HG03378 (cell line): ENCODE measurements at regions not wholly inside any gene's neighbourhood (a gene's known extent, or its start where the extent isn't known, plus 50 kb on each side); places are given as distances from the start of the nearest gene placed in this dataset.
A peak's percentile ranks its signal among the peaks of the same experiment; 100 is the strongest.

ENCODE experiments used
- ATAC-seq: cut with Tn5 transposase; IDR thresholded peaks from one replicate; pipeline ENCODE4 v1.9.1; 2021; ENCODE audit warnings: mild to moderate bottlenecking, moderate library complexity; ENCODE audit not compliant: unreplicated experiment

DNA sequence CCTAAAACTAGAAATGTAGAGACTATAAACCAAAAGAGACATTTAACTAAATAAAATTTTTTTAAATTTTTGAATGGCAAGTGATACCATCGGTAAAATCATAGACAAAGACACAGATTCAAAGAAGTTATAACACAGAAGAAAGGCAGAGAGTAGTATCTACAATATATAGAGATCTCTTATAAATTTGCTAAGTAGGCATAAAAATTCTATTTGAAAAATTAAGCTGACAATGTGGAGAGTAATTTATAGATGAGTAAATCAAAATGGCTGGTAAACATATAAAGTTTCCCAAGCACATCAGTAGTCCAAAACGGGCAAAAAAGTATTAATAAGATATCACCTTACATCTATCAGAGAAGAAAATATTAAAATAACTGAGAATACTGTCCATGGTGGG is 1061.0 kb downstream of the ADGRL2 start:
- ATAC-seq: no peak

DNA sequence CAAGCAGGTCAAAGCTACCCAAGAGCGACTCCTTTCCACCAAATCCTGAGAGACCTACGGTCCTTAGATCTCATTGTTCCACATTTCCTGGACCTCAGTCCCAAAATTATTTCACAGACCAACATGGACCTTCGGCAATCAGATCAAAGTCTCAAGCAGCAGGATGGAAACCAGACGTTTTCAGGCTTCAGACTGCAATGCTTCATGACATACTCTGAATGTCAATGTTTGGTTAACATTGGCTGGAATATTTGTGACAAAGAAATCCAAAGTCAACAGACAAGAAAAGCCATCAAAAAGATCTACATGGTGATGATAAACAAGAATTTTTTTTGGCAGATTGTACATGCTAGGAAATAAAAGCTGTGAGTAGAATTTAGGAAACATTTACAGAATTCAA is 1057.3 kb downstream of the ADGRL2 start:
- no peak for ATAC-seq

DNA sequence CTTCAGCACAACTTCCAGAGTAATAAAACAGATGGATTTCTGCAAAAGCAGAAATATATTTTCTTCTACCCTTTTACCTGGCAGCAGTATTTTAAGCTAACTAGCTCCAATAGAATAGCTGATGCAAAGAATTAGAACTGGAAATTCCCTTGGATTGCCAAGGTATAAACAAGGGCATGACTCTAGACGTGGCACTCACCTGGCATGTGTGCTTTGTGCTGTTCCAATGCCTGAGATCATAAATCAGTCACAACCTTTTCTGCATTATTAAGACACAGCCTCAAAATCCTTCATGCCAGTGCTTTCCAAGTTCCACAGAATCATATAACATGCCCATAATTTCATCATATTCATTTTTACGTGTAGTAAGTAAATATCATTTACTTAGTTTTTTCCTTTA is 1048.7 kb downstream of the ADGRL2 start:
- ATAC-seq: no peak

DNA sequence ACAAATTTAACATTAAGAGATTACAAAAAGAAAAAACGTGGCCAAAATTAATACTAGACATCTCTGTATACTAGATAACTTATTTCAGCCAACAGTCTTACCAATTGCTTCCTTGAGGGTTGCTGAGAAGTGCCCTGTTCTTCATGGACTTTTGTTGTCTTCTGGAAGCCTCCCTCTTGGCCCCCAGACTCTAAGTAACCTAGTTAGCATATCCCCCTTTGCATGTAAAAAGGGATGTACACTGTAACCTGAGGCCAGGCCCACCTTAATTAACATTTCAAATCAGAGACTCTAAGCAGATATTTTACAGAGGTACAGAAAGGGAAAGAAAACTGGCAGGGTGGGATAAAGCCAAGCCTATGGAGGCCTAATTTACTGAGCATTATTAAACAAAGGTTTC is 1047.3 kb downstream of the ADGRL2 start:
- ATAC-seq: no peak

DNA sequence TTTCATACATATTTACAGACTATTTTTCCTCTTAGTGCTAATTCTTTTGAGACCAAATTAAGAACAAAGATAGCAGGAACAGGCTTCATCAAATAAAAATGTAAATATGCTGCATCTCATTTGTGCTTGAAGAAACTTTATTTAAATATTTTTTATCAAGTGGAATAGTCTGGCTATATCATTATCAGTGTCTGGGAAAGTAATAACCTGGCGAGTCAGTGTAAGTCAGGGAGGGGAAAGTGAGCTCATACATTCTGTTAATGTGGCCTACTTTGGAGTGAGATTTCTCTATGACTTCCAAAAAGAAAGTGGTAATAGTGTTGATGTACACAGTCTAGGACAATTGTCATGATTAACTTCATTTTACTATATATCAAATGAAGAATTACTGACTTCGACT is 1045.1 kb downstream of the ADGRL2 start:
- no peak for ATAC-seq

DNA sequence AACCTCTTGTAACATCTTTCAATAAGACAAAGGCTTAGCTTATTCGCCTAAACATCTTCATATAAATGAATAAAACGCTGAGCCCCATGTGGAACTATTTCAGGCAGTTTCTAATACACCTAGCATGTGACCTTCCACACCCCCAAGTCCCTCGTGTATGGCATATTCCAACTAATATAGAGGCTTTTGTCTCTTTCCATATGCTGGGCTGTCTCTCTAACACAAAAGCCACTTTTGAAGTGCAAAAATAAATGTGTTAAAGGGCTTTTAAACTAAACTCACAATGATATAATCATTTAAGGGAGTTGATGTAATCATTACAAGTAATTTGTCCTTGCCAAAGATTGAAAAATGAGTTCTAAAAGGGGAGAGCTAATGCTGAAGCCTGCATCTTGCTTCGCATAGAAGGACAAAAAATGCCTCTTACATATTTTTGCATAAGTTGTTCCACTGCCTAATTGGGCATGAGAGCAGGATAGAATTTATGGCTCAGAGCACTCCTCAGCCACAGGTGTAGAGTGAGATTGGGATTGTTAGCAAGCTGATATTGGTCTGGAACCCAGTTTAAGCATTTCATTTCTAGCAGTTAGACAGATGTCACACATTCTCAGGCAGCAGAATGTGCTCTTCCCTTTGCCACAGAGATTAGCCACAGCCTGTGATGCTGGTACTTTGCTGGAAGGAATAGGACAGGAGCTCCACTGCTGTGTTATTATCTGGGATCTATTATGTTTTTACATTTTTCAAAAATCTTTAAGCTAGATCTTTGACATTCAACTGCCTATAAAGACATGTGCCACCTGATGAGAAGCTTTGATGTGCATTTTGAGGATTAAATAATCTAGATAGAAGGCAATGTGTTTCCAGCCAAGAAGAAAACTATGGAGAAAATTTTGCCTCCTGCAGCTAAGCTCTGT is 1044.4 kb downstream of the ADGRL2 start:
- ATAC-seq: no peak

DNA sequence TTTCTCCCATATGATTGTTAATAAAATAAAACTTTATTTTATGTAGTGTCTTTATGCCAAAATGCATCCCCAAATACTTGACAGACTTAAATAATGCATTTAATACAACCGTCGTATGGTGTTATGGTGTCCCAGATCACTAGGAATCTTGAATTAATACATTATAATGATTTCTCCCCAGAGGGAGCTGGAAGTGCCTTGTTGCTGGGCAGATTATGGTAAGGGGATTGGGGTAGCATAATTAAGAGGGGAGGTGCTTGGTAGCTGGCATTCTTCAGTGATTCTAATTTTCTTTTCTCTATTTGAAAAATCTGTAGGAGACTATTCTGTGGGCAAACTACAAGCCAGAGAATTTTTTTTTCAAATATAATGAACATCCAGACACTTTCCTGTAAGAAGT is 1043.7 kb downstream of the ADGRL2 start:
- ATAC-seq: no peak

DNA sequence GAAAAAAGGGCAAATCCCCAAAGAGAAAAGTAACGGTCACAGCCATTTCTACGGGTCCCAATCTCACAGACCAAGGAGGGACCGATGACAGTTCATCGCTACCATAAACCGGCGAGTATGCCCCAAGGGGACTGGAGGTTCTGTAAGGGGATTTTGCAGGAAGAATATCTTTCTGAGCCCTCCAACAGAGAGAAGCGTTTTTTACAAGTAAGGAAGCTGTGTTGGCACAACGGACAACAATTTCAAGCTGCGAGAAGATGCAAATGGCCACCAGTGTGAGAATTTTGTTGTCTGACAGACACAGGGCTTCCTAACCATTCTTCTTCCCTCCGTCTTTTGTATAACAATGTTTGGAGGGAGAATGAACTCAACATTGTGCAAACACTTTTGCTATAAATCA is 1043.1 kb downstream of the ADGRL2 start:
- no peak for ATAC-seq

DNA sequence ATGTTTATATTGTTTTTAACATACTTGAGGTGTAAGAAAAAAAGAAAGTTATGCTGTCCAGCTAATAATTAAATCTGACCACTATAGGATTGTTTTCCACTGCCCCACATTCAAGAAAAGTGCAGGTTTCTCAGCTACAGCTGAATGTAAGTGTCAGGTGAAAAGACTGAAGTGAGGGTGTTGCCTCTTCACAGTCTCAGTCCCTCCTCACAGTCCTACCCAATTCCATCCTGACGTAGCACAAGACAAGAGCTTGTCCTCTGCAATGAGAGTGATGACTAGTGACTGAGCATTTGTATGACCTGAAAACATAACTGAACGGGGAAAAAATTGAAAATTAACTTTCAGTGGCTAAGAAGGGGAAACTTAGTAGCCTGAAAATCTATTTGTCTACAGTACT is 1039.5 kb downstream of the ADGRL2 start:
- ATAC-seq: no peak

DNA sequence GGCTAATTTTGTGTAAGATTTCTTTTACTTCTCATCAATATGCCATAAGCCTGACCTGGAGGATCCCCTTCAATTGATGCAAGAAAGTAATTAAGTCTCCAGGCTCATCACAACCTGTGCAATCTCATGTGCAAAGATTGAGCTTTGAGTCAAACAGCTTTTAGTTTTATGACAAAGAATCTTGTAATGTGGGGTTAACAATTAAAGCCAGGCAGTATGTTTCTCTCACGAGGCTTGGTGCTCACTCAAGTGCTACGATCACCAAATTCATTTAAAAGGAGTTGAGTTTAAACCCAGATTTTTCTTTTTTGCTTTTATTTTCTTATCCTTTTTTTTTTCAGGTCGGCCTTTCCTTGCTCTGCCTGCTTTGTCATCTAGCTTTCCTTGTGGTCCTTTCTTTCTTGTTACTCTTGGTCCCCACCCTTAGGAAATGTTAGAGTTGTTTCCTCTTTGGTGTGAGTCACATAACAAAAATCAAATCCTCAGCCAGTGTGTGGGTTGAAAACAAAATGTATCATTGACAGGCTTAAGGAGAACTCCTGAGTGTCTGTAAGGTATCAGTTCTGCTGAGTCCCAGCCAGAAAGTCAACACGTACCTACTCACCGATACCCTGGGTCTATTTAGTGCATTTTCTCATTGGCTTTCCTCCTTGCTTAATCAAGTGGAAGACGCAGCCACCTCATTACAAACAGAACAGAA is 1037.2 kb downstream of the ADGRL2 start:
- ATAC-seq: no peak

DNA sequence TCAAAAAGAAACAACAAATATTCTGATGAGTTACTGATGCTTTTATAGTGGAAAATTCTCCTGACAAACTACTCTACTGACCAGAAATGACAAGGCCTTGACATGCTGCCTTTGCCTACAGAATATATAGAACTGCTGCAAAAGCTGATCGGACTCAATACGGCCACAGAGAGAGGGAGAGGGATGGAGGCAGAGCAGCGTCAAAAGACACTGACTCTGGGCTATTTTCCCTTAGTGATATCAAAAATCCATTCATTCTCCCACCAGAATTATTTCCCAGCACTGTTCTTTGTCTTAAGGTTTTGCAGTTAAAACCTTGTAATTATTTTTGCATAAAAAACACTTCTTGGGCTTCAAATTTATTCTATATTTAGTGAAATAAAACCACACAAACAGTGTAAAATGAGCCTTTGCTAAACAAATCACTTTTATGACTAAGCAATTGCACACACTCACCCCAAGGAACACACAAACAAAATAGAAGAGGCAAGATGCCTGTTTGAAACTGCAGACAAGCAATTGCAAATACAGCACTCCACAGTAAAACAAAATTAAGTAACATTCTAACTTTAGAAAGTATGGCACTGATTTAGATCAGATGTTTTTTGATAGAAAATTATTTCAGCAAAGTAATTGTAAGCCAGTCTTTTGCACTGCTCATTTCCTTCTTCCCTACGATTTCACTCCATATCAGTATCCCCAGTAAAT is 1036.4 kb downstream of the ADGRL2 start:
- ATAC-seq: no peak

DNA sequence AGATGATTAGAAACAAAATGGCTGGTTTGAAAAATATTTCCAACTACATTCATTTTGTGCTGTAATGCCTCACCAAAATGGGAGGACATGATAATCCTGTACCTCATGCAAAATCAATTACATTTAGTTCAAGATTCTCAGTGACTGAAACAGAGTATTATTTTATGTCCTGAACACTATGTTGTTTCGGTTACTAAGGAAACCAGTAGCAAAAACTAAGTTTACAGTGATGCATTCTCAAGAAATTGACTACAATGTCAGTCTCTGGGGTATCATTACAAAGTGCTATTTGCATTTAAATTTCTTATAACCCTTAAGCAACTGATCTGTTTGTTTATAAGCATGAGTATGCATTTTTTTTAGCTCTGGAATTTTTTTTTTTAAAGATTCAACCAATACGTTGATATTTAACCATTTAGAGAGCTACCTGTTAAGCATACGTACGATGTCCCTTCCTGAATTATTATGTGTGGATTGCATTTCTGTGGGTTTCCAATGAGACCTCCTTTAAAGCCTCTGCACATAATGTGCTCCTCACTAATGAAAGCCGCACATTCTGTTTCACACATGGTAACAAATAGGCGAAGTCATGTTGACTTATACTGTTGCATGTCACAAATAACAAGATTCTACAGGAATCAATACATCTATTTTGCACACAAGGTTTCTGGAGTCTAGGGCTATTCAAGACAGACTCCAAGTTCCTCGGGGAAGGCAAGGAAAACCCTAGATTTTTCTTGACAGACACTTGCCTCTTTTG is 1035.7 kb downstream of the ADGRL2 start:
- ATAC-seq: no peak

DNA sequence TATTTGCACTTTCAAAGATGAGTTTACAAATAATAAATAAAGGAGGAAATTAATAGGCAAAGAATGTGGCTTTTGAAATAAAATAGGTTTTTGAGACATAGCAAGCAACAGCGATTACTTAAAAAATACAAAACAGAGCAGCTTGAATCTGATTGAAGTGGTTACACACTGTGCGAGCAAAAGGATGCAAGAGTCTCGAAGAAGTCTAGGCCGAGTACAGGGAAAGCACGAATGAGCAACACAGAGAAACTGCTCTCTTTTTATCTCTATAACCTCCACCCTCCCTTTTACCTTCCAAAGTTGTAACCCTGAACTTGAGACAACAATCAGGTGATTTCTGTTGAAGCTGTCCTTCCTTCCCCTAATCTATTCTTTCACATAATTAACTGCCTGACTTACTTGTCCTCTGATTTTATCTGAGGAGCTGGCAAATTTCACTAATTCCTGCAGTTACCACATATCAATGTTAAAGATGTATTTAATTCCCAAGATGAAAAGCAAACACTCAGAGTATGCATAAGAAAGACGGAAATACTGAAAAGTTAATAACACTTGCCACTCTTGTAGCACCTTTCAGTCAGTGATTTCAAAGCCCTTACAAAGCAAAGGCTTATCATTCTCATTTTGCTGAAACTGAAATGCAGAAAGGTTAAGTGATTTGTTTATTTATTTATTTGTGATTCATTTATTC is 1030.1 kb downstream of the ADGRL2 start:
- no peak for ATAC-seq

DNA sequence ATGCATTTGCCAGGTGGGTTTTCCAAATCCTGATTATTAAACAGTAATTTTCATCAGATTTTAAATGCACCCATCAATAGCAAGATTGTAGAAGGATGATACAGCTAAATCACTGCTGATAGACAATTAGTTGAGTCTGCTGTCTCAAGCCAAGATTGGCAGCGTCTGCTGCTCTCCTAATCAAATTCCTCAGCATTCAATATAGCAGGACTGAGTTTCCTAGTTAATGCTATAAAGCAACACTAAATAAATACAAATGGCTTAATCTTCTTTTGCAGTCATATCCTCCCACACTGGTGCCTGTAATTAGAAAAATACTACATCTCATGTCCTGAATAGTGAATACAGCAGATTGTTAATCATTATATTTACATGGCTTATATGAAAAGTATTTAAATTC is 1028.8 kb downstream of the ADGRL2 start:
- no peak for ATAC-seq

DNA sequence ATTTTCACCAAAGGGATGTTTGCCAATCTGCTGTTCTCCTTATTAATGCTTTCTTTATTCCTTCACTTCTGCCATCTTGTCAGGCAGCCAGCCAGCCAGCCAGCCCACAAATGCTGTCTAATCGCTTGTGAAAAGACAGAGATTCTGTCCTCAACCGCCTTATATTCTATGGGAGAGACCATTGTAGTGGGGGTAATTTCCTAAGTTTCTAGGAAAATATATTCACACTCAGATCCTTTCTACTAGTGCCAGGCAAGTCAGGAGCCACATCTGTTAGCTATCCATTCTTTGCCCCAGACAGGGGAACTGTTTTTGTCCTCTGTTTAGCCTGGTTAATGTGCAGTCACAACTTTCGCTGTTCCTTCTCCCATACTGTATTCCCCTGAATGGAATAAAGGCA is 1023.1 kb downstream of the ADGRL2 start:
- ATAC-seq: no peak

DNA sequence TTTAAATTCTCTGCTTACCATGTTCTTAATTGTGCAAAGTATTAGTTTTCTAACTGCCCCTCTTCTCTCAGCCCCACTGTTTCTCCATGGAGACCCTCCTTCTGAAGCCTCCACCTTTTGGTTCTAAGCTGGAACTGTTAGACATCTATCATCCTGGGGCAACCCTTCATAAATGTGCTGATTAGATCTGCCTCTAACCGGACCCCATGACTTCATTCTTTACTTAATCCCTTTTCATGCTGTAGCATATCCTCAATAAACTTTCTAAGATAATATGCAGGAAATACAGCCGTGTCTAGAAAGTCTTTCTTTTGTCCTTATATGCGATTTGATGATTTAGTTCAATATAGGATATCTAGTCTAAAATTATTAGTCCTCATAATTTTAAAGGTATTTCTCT is 1020.1 kb downstream of the ADGRL2 start:
- ATAC-seq: no peak

DNA sequence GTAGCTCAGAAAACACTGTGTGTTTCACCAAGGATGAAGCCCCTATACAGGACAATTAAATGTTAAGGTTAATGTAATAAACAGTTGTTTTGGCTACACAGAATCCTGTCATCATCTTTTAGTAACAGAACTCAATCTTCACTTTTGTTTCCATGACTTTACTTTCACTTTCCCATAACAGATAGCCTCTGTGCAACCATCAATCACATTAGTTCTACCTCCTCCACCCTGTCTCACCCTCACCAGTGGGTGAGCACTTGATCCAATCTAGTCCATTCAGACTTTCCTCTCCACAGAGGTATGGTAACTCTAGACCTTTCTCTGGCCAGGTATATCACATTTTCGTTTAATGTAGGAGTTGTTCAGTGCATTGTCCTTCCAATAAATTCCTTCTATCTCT is 1018.5 kb downstream of the ADGRL2 start:
- peak; percentile 83 for ATAC-seq

DNA sequence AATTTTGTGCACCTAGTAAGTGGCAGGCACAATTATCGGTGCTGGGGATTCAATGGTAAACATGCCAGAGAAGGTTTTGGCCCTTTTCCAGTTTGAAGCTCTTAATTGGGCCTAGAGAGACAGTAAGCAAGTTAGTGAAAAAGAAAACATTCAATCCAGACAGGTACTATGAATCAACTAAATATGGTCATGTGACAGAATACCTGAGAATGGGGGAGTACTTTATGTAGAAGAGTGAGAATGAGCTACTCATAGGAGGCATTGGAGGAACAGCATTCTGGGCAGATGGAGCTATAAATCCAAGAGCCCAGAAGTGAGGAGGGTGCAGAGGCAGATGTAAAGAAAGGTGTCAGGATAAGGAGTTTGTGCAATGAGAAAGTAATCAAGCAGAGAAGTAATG is 1017.9 kb downstream of the ADGRL2 start:
- no peak for ATAC-seq

DNA sequence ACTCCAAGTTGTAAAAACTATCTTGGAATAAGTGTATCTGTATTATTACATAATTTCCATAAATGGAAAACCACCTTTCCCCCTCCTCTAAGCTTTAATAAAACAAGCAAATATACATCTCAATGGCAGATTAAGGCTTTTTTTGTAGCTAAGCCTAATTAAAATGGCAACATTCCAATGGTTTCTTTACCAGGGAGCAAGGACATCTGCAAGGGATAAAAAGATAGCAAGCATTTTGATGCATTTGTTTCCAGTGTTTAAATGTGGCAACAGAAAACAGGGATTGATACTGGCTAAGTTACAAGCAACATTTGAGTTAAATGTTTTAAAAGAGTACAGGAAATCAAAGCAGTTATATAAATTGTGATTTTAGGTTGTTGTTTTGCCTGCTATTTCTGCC is 1012.7 kb downstream of the ADGRL2 start:
- no peak for ATAC-seq

DNA sequence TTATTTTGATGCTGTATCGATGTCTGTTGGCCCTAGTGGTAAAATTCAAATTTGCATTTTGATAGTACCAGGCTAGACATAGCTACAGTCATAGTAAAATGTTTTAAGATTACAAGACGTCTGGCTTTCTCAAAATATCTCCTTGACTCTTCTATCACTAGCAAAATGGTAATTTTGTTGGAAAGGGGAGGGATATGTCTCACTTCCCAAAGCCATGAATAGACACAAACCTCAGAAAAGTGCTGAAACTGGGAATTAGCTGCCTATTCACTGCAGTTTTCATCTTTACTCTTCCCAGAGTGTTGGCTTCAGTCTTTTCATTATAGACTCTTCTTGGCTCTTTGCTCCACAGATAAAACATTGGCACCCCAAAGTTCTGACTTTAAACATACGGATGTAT is 1009.9 kb downstream of the ADGRL2 start:
- no peak for ATAC-seq
